ENCODE measurements at regions not wholly inside any gene's neighbourhood (a gene's known extent, or its start where the extent isn't known, plus 50 kb on each side); places are given as distances from the start of the nearest gene placed in this dataset.

DNA sequence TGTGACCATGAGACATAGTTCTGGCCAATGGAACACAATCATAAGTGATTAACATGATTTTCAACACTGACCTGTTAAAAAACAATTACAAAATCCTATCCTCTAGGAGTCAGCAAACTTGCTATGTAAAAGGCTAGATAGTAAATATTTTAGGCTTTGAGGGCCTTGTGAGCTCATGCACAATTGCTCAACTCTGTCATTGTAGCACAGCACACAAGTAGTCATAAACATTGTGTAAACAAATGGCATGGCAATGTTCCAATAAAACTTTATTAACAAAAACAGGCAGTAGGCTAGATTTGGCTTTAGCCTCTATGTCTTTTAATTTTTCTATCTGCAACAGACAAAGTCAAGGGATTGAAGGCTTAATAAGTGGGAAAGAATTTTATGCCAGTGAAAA is 350.7 kb downstream of the C12orf50 start:
- TF ChIP-seq Cebpa-rat (IDR thresholded peaks at IDR 0.05) = no peak
- H3K4me1 ChIP-seq = no peaks in the 10 kb centered on the region
- no peak overlapping the region for H3K4me3 ChIP-seq
- no peaks in the 10 kb centered on the region for H4K20me1 ChIP-seq
- no peak overlapping the region for H3K27ac ChIP-seq
- no peaks in the 10 kb centered on the region for H3K9me3 ChIP-seq (replicated peaks in 1 of 11)
- H3K4me2 ChIP-seq = no peak overlapping the region
- no peaks in the 10 kb centered on the region for H3K27me3 ChIP-seq
- H3K9ac ChIP-seq = no peak overlapping the region
- H3K36me3 ChIP-seq = no peaks in the 10 kb centered on the region

DNA sequence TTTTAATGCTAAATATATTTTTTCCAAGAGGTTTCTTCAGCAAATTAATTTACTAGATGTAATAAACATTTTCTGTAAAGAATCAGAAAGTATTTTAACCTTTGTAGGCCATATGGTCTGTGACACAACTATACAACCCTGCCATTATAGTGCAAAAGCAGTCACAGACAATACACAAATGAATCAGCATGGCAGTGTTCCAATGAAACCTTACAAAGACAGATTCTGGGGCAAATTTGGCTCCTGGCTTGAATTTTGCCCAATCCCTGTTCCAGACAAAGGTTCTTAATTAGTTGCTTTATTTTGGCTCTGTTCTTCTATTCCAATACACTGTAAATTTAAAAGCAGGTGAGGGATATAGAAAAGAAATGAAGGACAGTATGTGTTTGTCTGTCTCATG is 352.5 kb downstream of the C12orf50 start:
- Histone ChIP-seq H3K36me3 (no peaks in the 10 kb centered on the region), H3K27me3 (no peaks in the 10 kb centered on the region), H3K4me3 (no peak overlapping the region), H4K20me1 (no peaks in the 10 kb centered on the region), H3K27ac (no peak overlapping the region), H3K9ac (no peak overlapping the region), H3K4me2 (no peak overlapping the region), H3K4me1 (no peaks in the 10 kb centered on the region), H3K9me3 (replicated peaks in 1 of 11) (no peaks in the 10 kb centered on the region)
- no peak for TF ChIP-seq Cebpa-rat (IDR thresholded peaks at IDR 0.05)

DNA sequence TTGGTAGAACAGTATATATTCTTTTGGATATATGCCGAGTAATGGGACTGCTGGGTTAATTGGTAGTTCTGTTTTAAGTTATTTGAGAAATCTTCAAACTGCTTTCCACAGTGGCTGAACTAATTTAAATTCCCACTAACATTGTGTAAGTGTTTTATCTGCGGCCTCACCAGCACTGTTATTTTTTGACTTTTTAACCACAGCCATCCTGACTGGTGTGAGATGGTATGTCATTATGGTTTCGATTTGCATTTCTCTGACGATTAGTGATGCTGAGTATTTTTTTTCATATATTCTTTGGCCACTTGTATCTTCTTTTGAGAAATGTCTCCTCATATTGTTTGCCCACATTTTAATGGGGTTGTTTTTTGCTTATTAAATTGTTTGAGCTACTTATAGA is 357.4 kb downstream of the C12orf50 start:
- Histone ChIP-seq H3K27ac (no peak overlapping the region), H3K4me2 (no peak overlapping the region), H3K36me3 (no peaks in the 10 kb centered on the region), H3K4me3 (no peak overlapping the region), H4K20me1 (no peaks in the 10 kb centered on the region), H3K4me1 (no peaks in the 10 kb centered on the region), H3K27me3 (no peaks in the 10 kb centered on the region), H3K9me3 (replicated peaks in 1 of 11) (no peaks in the 10 kb centered on the region), H3K9ac (no peak overlapping the region)
- no peak for TF ChIP-seq Cebpa-rat (IDR thresholded peaks at IDR 0.05)

DNA sequence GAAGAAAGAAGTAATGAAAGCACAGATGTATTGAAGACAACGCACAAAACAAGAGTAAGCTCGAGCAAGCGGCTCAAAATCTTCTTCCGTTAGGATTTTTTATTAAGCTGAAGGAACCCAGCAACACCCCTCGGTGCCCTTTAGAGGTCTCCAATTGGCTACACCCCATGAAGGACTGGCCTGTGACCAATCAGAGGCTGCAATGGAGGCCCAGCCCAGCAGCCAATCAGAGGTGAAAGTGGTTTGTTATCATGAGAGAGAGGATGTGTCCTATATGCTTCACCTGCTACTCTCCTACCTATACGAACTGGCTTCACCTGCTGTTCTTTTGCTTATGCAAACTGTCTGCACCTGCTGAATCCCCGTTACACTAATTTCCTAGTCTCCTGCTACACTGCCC is 358.8 kb downstream of the C12orf50 start:
- H3K9me3 ChIP-seq (replicated peaks in 1 of 11) = no peaks in the 10 kb centered on the region
- no peak overlapping the region for H3K9ac ChIP-seq
- no peaks in the 10 kb centered on the region for H4K20me1 ChIP-seq

DNA sequence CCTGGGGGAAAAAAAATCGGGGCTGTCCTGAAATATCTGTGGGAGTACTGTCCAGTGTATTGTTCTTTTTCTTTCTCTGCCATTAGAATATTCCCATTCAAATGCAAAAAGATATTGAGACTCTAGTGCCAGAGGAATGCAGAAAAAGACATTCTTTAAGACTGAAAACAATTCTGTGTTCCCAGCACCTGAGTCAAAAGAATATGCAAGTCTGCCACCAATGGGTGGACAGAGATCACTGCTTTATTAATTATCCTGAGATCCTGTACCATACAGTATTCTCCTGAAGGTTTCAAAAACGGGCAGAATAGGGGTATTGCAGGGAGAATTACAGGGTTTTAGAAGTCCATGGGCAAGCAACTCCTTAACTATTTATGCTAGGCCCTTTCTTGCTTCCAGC is 361.8 kb downstream of the C12orf50 start:
- Histone ChIP-seq H3K4me2 (no peak overlapping the region), H3K4me1 (no peaks in the 10 kb centered on the region), H3K27ac (no peak overlapping the region), H3K9me3 (replicated peaks in 1 of 11) (no peaks in the 10 kb centered on the region), H3K9ac (no peak overlapping the region), H3K36me3 (no peaks in the 10 kb centered on the region), H3K27me3 (no peaks in the 10 kb centered on the region), H4K20me1 (no peaks in the 10 kb centered on the region), H3K4me3 (no peak overlapping the region)
- TF ChIP-seq Cebpa-rat (IDR thresholded peaks at IDR 0.05) = no peak

More for the DNA sequence above, 358.8 kb downstream of the C12orf50 start:
- Histone ChIP-seq H3K27ac (no peak overlapping the region), H3K4me3 (no peak overlapping the region), H3K36me3 (no peaks in the 10 kb centered on the region), H3K4me2 (no peak overlapping the region), H3K27me3 (no peaks in the 10 kb centered on the region), H3K4me1 (no peaks in the 10 kb centered on the region)
- no peak for TF ChIP-seq Cebpa-rat (IDR thresholded peaks at IDR 0.05)

DNA sequence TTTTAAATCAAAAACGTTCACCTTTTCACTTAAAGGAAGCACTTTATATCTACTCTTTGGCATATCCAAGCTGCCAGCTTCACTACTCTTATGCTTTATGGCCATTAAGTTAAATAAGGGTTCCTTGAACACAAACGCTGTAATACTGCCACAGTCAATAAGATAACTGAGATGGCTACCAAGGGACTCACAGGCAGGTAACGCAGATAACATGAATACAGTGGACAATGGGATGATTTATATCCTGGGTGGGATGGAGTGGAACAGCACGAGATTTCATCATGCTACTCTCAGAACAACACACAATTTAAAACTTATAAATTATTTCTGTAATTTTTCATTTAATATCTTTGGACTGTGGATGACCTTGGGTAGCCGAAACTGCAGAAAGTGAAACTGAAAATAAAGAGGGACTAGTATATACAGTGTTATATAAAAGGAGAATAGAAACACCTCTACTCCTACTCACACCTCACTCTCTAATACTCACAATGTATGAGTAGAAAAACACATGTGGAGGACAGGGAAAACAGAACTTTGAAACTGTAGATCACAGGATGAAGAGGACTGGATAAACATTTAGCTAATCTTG is 367.3 kb downstream of the C12orf50 start:
- no peak overlapping the region for H3K9ac ChIP-seq
- peak overlapping the region in 7 of 11 experiments; percentile 11 to 42 (median 17); a peak in 8 of 22 replicates for H3K4me2 ChIP-seq

DNA sequence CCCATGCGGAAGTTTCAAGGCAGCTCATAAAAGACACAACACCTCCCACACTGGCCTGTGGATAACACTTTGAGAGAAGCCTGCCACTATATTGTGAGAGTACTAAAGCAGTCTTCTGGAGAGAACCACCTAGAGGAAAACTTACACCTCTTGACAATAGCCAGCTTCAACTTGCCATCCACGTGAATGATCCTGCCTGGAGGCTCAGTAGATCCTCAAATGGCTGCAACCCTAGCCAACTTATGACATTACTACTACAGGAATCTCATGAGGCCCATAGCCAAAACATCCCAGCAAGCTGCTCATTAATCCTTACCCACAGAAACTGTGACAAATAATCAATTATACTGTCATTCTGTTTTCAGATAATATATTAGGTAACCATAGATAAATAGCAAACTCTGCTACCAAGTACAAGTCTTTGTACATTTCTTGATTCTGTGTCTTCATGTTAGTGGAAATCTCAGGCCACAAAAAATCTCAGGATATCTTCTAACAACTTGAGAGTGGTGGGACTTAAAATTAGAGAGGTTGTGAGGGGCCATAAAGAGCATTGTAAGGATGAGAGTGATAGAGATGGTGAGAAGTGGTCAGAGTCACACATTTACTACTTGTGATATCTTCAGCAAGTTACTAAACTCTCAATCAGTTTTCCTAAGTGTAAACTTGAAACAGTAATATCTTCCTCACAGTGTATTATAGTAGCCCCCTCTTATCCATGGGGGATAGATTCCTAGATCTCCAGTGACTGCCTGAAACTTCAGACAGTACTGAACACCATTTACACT is 368.0 kb downstream of the C12orf50 start:
- no peaks in the 10 kb centered on the region for H3K36me3 ChIP-seq
- no peak overlapping the region for H3K27ac ChIP-seq
- H3K4me3 ChIP-seq = no peak overlapping the region
- no peak overlapping the region for H3K9ac ChIP-seq
- no peak for TF ChIP-seq Cebpa-rat (IDR thresholded peaks at IDR 0.05)
- H3K9me3 ChIP-seq (replicated peaks in 1 of 11) = no peaks in the 10 kb centered on the region
- peak overlapping the region in 3 of 11 experiments; percentile 12 to 42 (median 14); a peak in 3 of 22 replicates for H3K4me2 ChIP-seq
- no peaks in the 10 kb centered on the region for H3K27me3 ChIP-seq
- no peaks in the 10 kb centered on the region for H4K20me1 ChIP-seq
- peaks cover 0 to 15% (median 0%) of the 10 kb centered on the region in 10 experiments; a peak in 5 of 20 replicates for H3K4me1 ChIP-seq

More for the DNA sequence above, 367.3 kb downstream of the C12orf50 start:
- no peak for TF ChIP-seq Cebpa-rat (IDR thresholded peaks at IDR 0.05)
- no peaks in the 10 kb centered on the region for H3K27me3 ChIP-seq
- peak overlapping the region in 1 of 10 experiments; percentile 22; a peak in 1 of 20 replicates for H3K4me3 ChIP-seq
- H3K9me3 ChIP-seq (replicated peaks in 1 of 11) = no peaks in the 10 kb centered on the region
- H3K36me3 ChIP-seq = no peaks in the 10 kb centered on the region
- H4K20me1 ChIP-seq = no peaks in the 10 kb centered on the region
- peaks cover 0 to 15% (median 0%) of the 10 kb centered on the region in 10 experiments; a peak in 5 of 20 replicates for H3K4me1 ChIP-seq
- H3K27ac ChIP-seq = no peak overlapping the region

DNA sequence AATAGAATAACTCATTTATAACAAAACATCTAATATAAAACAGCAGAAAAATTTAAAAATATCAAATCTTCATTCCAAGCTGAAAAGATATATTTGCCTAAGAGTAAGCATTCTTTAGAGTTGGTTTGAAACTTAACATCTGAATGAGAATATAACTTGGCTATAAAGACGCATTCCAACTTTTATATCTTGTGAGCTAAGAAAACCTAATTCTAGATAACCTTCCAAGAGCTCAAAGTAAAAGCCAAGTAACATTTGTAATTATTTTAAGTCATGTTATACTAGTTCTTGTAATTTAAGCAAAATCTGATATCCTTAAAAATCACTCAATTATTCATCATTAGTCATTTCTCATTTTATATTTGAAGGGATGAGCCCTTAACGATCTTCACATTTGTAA is 368.9 kb downstream of the C12orf50 start:
- no peaks in the 10 kb centered on the region for H3K36me3 ChIP-seq
- peaks cover 0 to 15% (median 0%) of the 10 kb centered on the region in 10 experiments; a peak in 5 of 20 replicates for H3K4me1 ChIP-seq
- no peak overlapping the region for H3K4me3 ChIP-seq
- no peak overlapping the region for H3K9ac ChIP-seq
- H3K4me2 ChIP-seq = no peak overlapping the region
- no peak overlapping the region for H3K27ac ChIP-seq
- no peak for TF ChIP-seq Cebpa-rat (IDR thresholded peaks at IDR 0.05)
- no peaks in the 10 kb centered on the region for H3K27me3 ChIP-seq
- H4K20me1 ChIP-seq = no peaks in the 10 kb centered on the region
- H3K9me3 ChIP-seq (replicated peaks in 1 of 11) = no peaks in the 10 kb centered on the region

DNA sequence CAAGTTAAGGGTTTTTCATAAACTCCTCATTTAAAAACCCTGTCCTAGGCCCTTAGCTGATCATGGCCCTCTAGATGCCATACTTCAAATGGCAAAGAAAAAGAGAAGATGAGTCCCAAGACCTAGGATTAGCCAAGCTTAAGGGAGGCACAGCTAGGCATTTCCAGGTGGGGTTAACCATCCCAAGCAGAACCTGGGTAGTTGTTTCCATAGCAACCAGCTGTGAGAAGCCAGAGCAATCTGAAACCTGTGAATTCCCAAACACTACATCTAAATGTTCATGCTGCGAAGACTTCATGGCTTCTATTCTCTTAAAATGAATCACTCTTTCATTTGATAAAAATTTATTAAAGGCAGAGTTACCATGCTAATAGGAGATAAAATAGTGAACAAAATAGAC is 372.9 kb downstream of the C12orf50 start:
- H3K9ac ChIP-seq = no peak overlapping the region
- H3K36me3 ChIP-seq = no peaks in the 10 kb centered on the region
- H3K27ac ChIP-seq = no peak overlapping the region
- H3K9me3 ChIP-seq (replicated peaks in 1 of 11) = peaks cover 0 to 7% (median 0%) of the 10 kb centered on the region in 11 experiments; a peak in 2 of 22 replicates
- no peaks in the 10 kb centered on the region for H3K27me3 ChIP-seq
- TF ChIP-seq Cebpa-rat (IDR thresholded peaks at IDR 0.05) = no peak
- no peak overlapping the region for H3K4me2 ChIP-seq
- no peaks in the 10 kb centered on the region for H4K20me1 ChIP-seq
- no peak overlapping the region for H3K4me3 ChIP-seq
- peaks cover 0 to 27% (median 0%) of the 10 kb centered on the region in 10 experiments; a peak in 5 of 20 replicates for H3K4me1 ChIP-seq

All from BLaER1 treated with 17β-estradiol and CSF1 and Interleukin-3, amounts not matched to agents 10 nM and 100 nM (cell line).